HL-60 (cell line): ENCODE measurements at regions not wholly inside any gene's neighbourhood (a gene's known extent, or its start where the extent isn't known, plus 50 kb on each side); places are given as distances from the start of the nearest gene placed in this dataset.

ENCODE experiments used
- CTCF ChIP-seq: IDR thresholded peaks from one replicate; pipeline ENCODE4 v1.5.1; 2011; ENCODE audit warnings: low read length, control low read depth, inconsistent platforms; ENCODE audit not compliant: insufficient read depth
- POLR2AphosphoS5 ChIP-seq: IDR thresholded peaks from 2 replicates; pipeline ENCODE4 v1.6.1; 2012; ENCODE audit warnings: low read depth

GRCh38 chr17:14759325-14759724 is 458.4 kb downstream of the HS3ST3B1 start:
- no peak for TF ChIP-seq CTCF
- TF ChIP-seq POLR2AphosphoS5, result no peak
